Testis (tissue), 2 donors: ENCODE measurements at regions not wholly inside any gene's neighbourhood (a gene's known extent, or its start where the extent isn't known, plus 50 kb on each side); places are given as distances from the start of the nearest gene placed in this dataset.

ENCODE experiments used
- CTCF ChIP-seq, 3 experiments: fragments of 450-650 bp in 2 of 3; fragments of 200-600 bp in 1 of 3; sonication (generic) in 1 of 3; IDR thresholded peaks; one replicate each; pipeline ENCODE4 v1.5.1; 2016 to 2019; ENCODE audit warnings: antibody characterized with exemption in 3 of 3, mild to moderate bottlenecking in 2 of 3, moderate library complexity in 1 of 3
- POLR2A ChIP-seq: fragments of 450-650 bp; IDR thresholded peaks from one replicate; pipeline ENCODE4 v1.6.1; 2017; ENCODE audit warnings: antibody characterized with exemption, mild to moderate bottlenecking, moderate library complexity

GRCh38 chr12:75792687-75793086, 238.9 kb downstream of the PHLDA1 start:
- TF ChIP-seq CTCF (IDR thresholded peaks at IDR 0.05) (no peak), POLR2A (no peak)
